ENCODE measurements at regions not wholly inside any gene's neighbourhood (a gene's known extent, or its start where the extent isn't known, plus 50 kb on each side); places are given as distances from the start of the nearest gene placed in this dataset.

- Histone ChIP-seq H2BK120ac (ENCODE audit: low read depth, low read length) (no peak overlapping the region), H2AK5ac (ENCODE audit: low read depth, low read length) (no peak overlapping the region), H3K27ac (ENCODE audit: insufficient read depth, low read length) (no peak overlapping the region), H3K4me2 (ENCODE audit: low read depth, low read length) (no peak overlapping the region), H2BK15ac (ENCODE audit: low read depth, low read length) (no peak overlapping the region), H3K18ac (ENCODE audit: low read depth, low read length) (no peak overlapping the region), H3K9me3 (ENCODE audit: control insufficient read depth, insufficient read depth, low read length) (no peaks in the 10 kb centered on the region), H3K79me1 (ENCODE audit: low read depth in 1 of 2, low read length in 2 of 2) (no peaks in the 10 kb centered on the region), H2BK20ac (ENCODE audit: low read depth, low read length) (no peak overlapping the region), H3K4ac (ENCODE audit: low read depth, low read length) (no peak overlapping the region), H3K27me3 (ENCODE audit: control insufficient read depth, insufficient read depth, low read length) (no peaks in the 10 kb centered on the region), H3K14ac (replicated peaks; ENCODE audit: low read depth, low read length) (no peak overlapping the region), H3K23ac (ENCODE audit: low read depth, low read length) (no peak overlapping the region), H3K4me1 (ENCODE audit: control insufficient read depth, insufficient read depth, low read length) (no peaks in the 10 kb centered on the region), H4K20me1 (ENCODE audit: insufficient read depth, low read length) (no peaks in the 10 kb centered on the region), H3K36me3 (ENCODE audit: control insufficient read depth, insufficient read depth, low read length) (no peaks in the 10 kb centered on the region), H4K91ac (ENCODE audit: insufficient read depth, low read depth, low read length) (no peak overlapping the region), H3K9me1 (ENCODE audit: insufficient read depth, low read length) (no peaks in the 10 kb centered on the region), H4K8ac (ENCODE audit: low read depth in 2 of 2, low read length in 2 of 2) (no peak overlapping the region), H2AFZ (replicated peaks; ENCODE audit: low read length, poor library complexity) (no peak overlapping the region), H3K56ac (ENCODE audit: extremely low read depth, insufficient read depth, low read length) (no peak overlapping the region), H3K9ac (ENCODE audit: low read depth, low read length) (no peak overlapping the region), H2AK9ac (replicated peaks; ENCODE audit: low read depth, low read length, poor library complexity) (no peak overlapping the region), H2BK5ac (ENCODE audit: low read depth, low read length, poor library complexity, severe bottlenecking) (no peak overlapping the region), H4K5ac (ENCODE audit: low read depth, low read length) (no peak overlapping the region), H3K4me3 (ENCODE audit: insufficient read depth, low read depth, low read length) (no peak overlapping the region)
- WGBS, 2 experiments (ENCODE audit: extremely low coverage in 2 of 2, insufficient read length in 1 of 2), result no CpG with 5 or more reads among the region's 2 CpGs
- dilution Hi-C loops (cut with HindIII; ENCODE audit: low sequenced_read_pairs, unreplicated experiment), result no loop called here
- intact Hi-C loops (cut with micrococcal nuclease), result no loop called here
- in situ Hi-C loops (cut with MboI; ENCODE audit: low sequenced_read_pairs), result no loop called here
- POLR2A ChIA-PET (ENCODE audit: unreplicated experiment), result no interaction called here
- TF ChIP-seq MAZ (IDR thresholded peaks at IDR 0.05; ENCODE audit: borderline replicate concordance, low read depth, low read length) (no peak), RFX5 (IDR thresholded peaks at IDR 0.05; ENCODE audit: low read depth, low read length) (no peak), RCOR1 (IDR thresholded peaks at IDR 0.05; ENCODE audit: insufficient replicate concordance, low read length) (no peak), POLR2A (IDR thresholded peaks at IDR 0.05; ENCODE audit: low read depth, low read length) (no peak), CTCF (conservative IDR thresholded peaks at IDR 0.05; ENCODE audit: low read depth, low read length) (no peak), CHD1 (IDR thresholded peaks at IDR 0.05; ENCODE audit: low read depth, low read length) (no peak), NFE2L2 (IDR thresholded peaks at IDR 0.05; ENCODE audit: low read depth, low read length) (no peak), FOS (IDR thresholded peaks at IDR 0.05; ENCODE audit: low read depth, low read length) (no peak), RAD21 (IDR thresholded peaks at IDR 0.05; ENCODE audit: low read length) (no peak), BHLHE40 (IDR thresholded peaks at IDR 0.05; ENCODE audit: low read depth, low read length) (no peak), CEBPB (IDR thresholded peaks at IDR 0.05; ENCODE audit: low read depth, low read length) (no peak)
- TF ChIP-seq, protein P1, sequence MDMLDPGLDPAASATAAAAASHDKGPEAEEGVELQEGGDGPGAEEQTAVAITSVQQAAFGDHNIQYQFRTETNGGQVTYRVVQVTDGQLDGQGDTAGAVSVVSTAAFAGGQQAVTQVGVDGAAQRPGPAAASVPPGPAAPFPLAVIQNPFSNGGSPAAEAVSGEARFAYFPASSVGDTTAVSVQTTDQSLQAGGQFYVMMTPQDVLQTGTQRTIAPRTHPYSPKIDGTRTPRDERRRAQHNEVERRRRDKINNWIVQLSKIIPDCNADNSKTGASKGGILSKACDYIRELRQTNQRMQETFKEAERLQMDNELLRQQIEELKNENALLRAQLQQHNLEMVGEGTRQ (IDR thresholded peaks at IDR 0.05; ENCODE audit: low read depth, low read length), result no peak
- TF ChIP-seq, protein P2, sequence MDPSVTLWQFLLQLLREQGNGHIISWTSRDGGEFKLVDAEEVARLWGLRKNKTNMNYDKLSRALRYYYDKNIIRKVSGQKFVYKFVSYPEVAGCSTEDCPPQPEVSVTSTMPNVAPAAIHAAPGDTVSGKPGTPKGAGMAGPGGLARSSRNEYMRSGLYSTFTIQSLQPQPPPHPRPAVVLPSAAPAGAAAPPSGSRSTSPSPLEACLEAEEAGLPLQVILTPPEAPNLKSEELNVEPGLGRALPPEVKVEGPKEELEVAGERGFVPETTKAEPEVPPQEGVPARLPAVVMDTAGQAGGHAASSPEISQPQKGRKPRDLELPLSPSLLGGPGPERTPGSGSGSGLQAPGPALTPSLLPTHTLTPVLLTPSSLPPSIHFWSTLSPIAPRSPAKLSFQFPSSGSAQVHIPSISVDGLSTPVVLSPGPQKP (IDR thresholded peaks at IDR 0.05; ENCODE audit: borderline replicate concordance, low read depth, low read length), result no peak
- CTCF ChIA-PET, result no interaction called here
- no peak for ATAC-seq (ENCODE audit: low read depth)
- no TSS peak for BruUV-seq (replicated peaks)
- DNase-seq, result no peak
These were observed 202.2 kb downstream of the DNAJB9 start for GRCh38 chr7:108771853-108772252.
